GM21381 (cell line): ENCODE measurements at regions not wholly inside any gene's neighbourhood (a gene's known extent, or its start where the extent isn't known, plus 50 kb on each side); places are given as distances from the start of the nearest gene placed in this dataset.
"Not testable (repeated sequence)": the region's sequence is repeated elsewhere in the genome, so short reads cannot be mapped to it uniquely, and the experiment has no call there.

Experiments
- ATAC-seq: cut with Tn5 transposase; IDR thresholded peaks from one replicate; pipeline ENCODE4 v1.9.1; 2021; ENCODE audit warnings: mild to moderate bottlenecking, moderate library complexity; ENCODE audit not compliant: unreplicated experiment

DNA sequence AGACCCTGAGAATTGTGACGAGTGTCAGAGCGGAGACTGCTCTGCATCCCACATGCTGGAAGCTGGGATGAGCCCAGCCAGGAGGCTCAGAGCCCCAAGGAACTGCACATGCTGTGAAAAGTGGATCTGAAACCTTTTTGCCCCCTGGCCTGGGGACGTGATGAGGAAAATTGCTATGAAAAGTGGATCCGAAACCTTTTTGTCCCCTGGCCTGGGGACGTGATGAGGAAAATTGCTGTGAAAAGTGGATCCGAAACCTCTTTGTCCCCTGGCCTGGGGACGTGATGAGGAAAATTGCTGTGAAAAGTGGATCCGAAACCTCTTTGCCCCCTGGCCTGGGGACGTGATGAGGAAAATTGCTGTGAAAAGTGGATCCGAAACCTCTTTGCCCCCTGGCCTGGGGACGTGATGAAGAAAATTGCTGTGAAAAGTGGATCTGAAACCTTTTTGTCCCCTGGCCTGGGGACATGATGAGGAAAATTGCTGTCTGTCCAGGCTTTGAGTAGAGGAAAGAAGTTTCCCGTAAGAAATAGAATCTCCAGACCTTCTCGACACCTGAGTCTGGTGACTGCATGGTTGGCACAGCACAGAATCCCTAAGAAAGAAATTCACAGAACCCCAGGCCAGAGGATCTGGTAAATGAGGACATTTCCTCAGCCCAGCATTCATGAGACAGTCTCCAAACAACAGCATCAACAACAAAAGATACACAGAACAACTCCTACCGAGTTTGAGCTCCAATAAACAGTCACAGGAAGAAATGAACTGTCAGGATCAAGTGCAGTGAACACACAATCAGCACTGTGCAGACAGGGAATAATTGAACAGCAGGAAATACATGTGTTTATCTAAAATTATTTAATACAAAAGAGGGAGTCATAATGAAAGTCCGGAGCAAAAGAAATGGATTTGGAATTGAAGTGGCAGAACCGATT, 188.8 kb downstream of the LAT start:
- not testable (repeated sequence) for ATAC-seq

GRCh38 chr16:29172098-29172724, 187.4 kb downstream of the LAT start:
- not testable (repeated sequence) for ATAC-seq

GRCh38 chr16:29171296-29171695, 186.4 kb downstream of the LAT start:
- not testable (repeated sequence) for ATAC-seq

DNA sequence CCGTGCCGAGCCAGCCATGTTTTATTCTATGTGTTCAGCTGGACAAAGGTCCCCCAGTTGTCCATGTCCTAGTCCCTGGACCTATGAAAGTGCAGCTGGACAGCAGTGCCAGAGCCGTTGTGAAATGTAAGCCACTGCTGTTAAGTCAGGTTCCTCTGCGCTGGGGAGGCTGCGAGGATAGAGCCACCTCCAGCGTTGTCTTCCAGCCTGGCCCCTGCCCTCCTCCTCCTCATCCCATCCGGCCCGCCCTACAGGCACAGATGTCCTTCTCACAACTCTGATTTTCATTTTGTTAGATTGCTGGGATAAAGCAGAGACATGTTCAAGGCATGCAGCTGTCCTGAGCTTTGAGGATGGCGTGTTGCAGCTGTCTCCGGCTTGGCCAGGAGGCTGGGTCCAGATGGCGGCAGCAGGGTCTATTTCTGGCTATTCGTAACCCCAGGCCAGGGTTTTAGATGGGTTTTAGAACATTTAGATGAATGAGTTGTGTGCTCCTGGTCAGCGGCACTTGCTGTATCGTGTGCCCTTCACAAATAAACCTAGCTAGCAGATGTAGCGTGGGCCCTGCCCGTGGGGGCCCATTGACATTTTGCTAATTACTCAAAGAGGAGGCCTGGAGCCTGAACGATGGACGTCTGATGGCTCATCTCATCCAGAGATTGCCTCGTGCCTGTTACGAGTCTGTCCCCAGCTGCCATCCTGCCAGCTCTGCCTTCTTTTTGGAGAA, 185.7 kb downstream of the LAT start:
- not testable (repeated sequence) for ATAC-seq

DNA sequence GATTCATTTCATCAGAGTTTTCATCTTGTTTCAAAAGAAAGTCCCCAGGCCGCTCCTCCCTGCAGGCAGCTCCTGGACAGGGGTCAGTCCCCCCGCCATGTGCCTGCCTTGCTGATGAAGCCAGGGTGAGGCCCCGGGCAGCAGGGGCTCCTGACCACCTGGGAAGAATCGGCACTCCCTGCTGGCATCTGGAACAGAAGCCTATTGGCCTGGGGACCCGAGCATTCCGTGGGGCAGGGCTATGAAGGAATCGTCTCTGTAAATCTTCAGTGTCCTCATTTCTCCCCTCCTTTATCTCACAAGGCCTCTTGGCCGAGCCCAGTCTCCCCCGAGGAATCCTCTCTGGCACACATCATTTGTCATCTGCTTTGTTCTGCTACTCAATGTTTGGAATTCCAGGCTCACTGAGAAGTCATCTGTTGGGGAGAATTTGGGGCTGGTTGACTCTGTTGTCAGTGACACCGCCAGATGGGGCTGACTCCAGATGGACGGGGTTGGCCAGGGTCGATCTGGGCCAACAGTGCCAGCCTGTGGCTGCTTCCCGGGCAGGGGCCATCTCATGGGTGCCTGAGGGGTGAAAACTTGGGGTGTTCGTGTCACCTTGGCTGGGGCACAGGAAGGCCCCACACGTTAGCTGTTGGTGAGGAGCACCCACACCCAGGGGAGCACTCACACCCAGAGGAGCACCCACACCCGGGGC, 184.6 kb downstream of the LAT start:
- ATAC-seq, result not testable (repeated sequence)

DNA sequence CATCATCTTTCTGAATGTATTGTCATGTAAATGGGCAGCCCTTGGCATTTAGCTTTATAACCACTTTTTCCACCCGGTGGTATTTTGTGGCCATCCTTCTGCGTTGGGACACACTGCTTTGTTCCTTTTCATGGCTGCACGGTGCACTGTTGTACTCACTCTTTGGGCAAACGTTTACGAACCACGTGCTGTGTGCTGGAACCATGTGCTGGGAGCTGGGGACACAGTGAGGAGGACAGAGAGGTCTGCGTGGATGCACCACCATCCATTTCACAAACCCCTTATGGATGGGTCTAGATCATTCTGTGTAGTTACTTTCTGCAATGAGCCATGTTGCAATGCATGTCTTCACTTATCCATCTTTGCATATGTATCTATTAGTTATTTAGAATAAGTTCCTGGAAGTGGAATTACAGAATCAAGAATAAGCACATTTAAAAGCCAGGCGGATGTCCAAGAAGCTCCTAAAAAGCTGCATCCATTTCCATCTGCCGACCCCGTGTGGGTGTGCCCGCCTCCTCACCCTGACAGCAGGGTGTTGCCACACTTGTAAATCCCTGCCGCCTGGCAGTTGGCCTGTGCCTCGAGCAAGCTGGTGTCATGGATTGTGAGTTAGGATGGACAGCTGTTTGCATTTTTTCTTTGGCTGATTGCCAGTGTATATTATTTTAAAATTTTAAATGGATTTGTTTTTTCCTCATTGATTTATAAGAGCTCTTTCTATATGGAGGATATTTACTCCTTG, 183.8 kb downstream of the LAT start:
- ATAC-seq, result not testable (repeated sequence)

DNA sequence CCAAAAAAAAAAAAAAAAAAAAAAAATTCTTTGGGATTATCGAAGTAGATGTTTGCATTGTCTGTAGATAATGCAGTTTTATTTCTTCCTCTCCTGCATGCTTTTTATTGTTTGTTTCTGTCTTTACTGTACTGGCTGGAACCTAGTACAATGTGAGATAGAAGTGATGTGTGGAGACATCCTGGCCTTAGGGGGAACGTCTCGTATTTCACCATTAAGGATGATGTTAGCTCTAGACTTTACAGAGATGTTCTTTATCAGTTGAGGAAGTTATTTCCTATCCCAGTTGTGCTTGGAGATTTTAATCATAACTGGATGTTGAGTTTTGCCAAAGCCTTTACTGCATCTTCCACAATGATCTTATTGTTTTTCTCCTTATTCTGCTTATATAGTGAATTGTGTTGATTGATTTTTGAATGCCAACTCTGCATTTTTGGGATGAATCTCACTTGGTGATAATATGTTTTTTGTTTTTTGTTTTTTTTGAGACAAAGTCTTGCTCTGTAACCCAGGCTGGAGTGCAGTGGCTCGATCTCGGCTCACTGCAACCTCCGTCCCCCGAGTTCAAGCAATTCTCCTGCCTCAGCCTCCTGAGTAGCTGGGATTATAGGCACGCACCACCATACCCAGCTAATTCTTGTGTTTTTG, 179.7 kb downstream of the LAT start:
- ATAC-seq, result not testable (repeated sequence)

DNA sequence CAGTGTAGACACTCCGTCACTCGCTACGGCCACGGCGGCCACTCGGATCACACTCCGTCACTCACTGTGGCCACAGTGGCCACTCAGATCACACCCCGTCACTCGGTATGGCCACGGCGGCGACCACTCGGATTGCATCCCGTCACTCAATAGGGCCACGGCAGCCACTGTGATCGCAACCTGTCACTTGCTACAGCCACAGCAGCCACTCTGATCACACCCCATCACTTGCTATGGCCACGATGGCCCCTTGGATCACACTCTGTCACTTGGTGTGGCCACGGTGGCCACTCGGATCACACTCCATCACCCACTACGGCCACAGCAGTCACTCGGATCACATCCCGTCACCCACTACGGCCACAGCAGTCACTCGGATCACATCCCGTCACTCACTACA, 175.3 kb downstream of the LAT start:
- not testable (repeated sequence) for ATAC-seq

DNA sequence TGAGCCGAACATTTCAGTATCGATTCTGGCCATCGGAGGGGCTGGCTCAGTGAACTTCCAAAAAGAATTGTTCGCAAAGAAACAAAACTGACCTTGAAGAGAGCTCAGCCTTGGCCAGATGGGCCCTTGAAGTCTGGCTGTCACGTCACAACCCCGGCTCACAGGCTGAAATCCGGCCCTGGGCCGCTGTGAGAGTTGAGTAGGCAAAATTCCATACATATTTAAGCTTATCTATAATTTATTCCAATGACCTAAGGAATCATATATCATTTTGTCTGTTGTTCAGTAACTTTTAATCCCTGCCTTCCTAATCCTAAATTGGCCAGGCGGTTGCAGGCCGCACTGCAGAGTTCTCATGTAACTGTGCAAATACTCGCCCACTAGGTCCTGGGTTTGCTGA, 174.8 kb downstream of the LAT start:
- not testable (repeated sequence) for ATAC-seq

DNA sequence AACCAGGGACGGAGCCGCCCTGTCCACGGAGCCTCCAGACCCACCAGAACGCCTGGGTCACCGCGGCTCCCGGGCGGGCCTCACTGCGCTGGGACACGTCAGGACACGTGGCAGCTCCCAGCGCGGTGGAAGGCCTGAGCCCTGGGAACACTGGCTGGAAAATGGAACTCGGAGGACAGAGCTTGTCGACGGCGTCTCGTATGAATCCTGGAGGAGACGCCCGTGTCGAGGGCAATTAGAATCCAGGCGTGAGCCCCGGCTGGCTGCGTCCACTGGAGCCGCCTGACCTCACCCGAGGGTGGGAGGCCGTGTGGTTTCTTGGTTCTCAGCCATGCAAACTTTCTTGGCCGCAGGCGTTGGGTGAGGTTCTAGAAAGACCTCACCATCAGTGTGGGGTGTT, 173.9 kb downstream of the LAT start:
- no peak for ATAC-seq

DNA sequence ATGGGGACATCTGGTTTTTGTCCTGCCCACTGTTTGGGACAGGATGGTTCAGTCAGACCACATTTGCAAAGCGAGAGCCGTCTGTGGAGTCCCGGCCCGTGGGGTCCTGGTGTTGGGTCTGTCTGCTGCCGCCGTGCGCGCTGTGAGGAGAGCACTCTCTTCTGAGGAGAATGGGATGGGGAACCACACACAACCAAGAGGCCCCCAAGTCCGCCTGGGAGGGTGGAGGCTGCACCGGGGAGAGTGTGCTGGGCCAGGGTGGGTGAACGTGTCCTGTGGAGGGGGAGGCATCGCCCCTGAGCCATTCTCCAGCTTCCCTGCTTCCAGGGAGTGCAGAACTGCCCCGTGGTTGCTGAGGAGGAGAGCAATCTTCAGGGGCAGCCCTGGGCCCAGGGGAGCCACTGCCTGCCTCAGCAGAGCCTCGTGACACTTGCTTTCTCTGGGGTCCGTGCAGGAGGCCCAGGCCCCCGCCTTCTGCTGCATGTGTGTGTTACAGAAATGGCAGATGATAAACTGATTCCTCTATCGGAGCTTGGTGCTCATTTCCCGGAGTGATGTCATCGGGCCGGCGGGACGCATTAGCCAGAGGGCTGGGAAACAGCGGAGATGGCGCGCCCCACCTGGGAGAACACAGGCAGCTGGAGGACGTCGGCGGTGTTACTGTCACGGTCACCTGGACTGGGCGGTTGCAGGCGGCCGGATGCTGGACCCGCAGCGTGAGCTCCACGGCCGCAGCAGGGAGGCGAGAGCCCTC, 173.4 kb downstream of the LAT start:
- ATAC-seq, result not testable (repeated sequence)

DNA sequence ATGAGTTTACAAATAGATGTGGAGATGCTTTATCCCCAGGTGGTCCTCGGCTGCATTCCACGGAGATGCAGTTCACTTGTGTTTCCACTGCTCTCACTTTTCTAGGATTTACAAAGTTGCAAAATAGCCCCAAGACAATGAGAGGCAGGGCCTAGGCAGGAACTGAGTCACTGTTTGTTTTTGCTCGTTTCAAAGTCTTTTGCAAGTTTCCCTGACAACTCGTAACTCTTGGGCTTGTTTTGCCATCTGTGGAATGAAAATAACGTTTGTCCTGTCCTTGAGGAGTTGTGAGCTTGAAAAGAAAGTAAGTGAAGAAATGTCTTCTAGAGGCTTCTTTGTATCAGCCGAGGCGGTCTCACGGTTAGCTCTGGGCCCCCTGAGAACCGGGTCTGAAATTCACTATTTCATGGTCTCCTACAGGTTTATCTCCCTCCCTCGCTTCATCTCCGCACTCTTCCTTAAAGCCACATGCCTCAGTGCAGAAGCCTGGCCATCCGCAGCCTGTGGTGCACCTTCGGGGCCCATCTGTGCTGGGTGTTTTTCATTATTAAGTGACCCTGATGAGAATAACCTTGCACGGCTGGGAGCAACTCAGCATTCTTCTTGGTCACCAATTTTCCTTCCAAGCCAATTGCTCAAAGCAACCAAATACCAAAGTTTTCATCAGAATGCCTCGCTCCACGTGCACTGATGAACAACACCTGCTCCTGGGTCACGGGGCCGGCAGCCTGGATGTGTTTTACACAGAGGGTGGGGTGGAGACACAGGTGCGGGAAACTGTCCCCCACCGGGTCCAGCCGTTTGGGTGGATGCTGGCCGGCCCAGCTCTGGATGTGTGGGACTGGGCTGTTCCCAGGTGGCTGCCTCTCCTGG, 172.4 kb downstream of the LAT start:
- ATAC-seq, result not testable (repeated sequence)

GRCh38 chr16:29156511-29156910, 171.7 kb downstream of the LAT start:
- ATAC-seq, result no peak

DNA sequence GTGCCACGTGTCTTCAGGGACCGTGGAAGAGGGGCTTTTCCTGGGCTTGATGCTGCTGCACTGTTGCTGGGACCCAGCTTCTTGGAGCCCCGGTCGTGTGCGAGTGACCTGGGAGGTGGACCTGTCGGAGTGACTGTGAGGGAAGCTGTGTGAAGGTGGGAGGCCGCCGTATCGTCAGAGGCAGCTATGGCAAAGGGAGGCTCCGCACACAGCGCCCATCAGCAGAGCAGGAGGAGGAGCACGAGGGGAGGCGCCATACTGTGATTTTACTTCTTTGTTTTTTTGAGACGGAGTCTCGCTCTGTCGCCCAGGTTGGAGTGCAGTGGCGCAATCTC, 171.0 kb downstream of the LAT start:
- ATAC-seq, result not testable (repeated sequence)

DNA sequence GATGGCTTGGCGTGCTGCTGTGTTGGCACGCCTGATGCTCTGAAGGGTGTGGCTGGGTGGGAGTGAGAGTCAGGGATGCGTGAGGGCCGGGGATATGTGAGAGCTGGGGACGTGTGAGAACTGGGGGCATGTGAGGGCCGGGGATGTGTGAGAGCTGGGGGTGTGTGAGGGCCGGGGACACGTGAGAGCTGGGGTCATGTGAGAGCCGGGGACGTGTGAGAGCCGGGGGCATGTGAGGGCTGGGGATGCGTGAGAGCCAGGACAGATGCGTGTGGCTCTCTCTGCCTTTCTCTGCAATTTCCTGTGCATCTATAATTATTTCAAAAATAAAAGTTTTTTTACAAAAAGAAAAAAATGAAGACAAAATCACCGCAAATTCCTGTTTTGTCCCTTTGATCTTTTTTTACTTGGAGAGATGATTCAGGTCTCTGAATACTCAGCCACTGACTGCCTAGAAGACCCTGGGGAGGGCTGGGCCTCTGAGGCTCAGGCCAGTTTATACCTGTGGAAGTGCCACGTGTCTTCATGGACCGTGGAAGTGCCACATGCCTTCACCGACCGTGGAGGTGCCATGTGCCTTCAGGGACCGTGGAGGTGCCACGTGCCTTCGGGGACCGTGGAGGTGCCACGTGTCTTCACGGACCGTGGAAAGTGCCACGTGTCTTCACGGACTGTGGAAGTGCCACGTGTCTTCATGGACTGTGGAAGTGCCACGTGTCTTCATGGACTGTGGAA, 170.4 kb downstream of the LAT start:
- ATAC-seq, result not testable (repeated sequence)

DNA sequence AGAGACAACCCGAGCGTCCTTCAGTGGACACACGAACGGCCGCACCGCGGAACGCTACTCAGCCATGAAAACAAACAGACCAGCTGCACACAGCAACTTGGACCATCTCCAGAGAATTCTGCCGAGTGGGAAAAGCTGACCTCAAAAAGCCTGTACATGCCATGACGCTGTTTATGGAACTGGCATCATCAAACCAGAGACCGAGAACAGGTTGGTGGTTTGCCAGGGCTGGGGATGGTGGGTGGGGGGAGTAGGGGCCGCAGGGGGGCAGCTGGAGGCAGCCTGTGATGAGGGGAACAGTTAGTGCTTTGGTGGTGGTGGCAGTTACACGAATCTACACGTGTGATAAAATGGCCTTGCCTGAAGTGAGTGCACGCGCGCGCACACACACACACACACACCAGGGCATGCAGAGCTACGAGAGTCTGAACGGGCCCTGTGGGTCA, 169.8 kb downstream of the LAT start:
- ATAC-seq, result no peak

DNA sequence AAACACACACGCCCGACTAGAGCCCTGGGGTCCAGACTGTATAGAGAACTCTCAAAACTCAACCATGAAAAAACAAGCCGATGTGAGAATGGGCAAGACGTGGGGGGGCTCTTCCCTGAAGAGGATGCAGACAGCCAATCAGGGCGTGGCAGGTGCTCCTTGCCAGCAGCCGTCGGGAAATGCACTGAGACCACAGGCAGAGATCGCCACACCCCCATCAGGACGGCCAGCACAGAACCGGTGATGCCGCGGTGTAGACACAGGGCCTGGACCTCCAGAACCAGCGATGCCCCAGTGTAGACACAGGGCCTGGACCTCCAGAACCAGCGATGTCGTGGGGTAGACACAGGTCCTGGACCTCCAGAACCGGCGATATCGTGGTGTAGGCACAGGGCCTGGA, 169.2 kb downstream of the LAT start:
- no peak for ATAC-seq
